H1 (cell line): ENCODE measurements at regions not wholly inside any gene's neighbourhood (a gene's known extent, or its start where the extent isn't known, plus 50 kb on each side); places are given as distances from the start of the nearest gene placed in this dataset.

Experiments
- POU5F1 ChIP-seq: IDR thresholded peaks from 2 replicates; pipeline ENCODE4 v1.6.1; 2011; ENCODE audit warnings: low read depth, mild to moderate bottlenecking, low read length, moderate library complexity
- RAD21 ChIP-seq, 2 experiments: IDR thresholded peaks in 1 of 2; conservative IDR thresholded peaks in 1 of 2; 2 replicates each; pipeline ENCODE4 v1.6.1; 2011; ENCODE audit warnings: low read depth in 2 of 2, low read length in 2 of 2, improper control_type of control experiment in 1 of 2, inconsistent platforms in 1 of 2, mild to moderate bottlenecking in 1 of 2, moderate library complexity in 1 of 2
- SRF ChIP-seq: IDR thresholded peaks from 2 replicates; pipeline ENCODE4 v1.6.1; 2011; ENCODE audit warnings: mild to moderate bottlenecking, low read depth, low read length, moderate library complexity
- SUZ12 ChIP-seq: fragments of 200-600 bp; sonication (generic); IDR thresholded peaks from 2 replicates; pipeline ENCODE4 v1.6.1; 2012; ENCODE audit warnings: mild to moderate bottlenecking, inconsistent platforms, low read length, moderate library complexity, mixed read lengths
- TBP ChIP-seq: IDR thresholded peaks from 2 replicates; pipeline ENCODE4 v1.6.1; 2011; ENCODE audit warnings: low read depth, low read length, improper control_type of control experiment
- TF ChIP-seq, protein P1 (sequence below): IDR thresholded peaks from 2 replicates; pipeline ENCODE4 v1.6.1; 2012; ENCODE audit warnings: inconsistent platforms
- TF ChIP-seq, protein P2 (sequence below): IDR thresholded peaks from 2 replicates; pipeline ENCODE4 v1.6.1; 2011; ENCODE audit warnings: low read length, improper control_type of control experiment

DNA sequence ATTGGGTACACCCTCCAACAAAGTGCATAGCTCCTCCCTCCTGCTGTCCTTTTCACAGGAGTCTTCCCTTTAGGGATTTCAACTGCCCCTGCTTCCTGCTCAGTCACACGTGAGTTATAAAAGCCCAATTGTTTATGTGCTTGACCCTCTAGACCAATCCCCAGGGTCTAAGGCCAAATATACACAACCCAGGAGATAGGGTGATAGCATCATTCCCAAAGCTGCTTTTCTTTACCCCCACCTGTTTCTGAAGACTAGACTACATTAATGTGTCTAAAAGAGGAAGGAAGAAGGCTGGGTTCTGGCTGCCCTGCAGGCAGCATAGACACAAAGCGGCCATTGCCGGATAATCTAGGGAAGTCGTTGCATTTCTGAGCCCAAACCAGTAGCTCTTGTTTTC lies 526.7 kb upstream of the FRG1 start (continued):
- TF ChIP-seq RAD21 (IDR thresholded peaks at IDR 0.05 in 1 of 2, conservative IDR thresholded peaks at IDR 0.05 in 1 of 2; ENCODE audit: low read depth in 2 of 2, low read length in 2 of 2) = no peak
- TF ChIP-seq TBP = no peak
- TF ChIP-seq, protein P1, sequence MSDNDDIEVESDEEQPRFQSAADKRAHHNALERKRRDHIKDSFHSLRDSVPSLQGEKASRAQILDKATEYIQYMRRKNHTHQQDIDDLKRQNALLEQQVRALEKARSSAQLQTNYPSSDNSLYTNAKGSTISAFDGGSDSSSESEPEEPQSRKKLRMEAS = no peak
- TF ChIP-seq SUZ12 = no peak
- TF ChIP-seq, protein P2, sequence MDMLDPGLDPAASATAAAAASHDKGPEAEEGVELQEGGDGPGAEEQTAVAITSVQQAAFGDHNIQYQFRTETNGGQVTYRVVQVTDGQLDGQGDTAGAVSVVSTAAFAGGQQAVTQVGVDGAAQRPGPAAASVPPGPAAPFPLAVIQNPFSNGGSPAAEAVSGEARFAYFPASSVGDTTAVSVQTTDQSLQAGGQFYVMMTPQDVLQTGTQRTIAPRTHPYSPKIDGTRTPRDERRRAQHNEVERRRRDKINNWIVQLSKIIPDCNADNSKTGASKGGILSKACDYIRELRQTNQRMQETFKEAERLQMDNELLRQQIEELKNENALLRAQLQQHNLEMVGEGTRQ = no peak
- no peak for TF ChIP-seq SRF
- TF ChIP-seq POU5F1 = no peak
- TF ChIP-seq, all 59 proteins: peak for 0
